ENCODE measurements at regions not wholly inside any gene's neighbourhood (a gene's known extent, or its start where the extent isn't known, plus 50 kb on each side); places are given as distances from the start of the nearest gene placed in this dataset.

GRCh38 chr12:91622981-91623380, 440.4 kb upstream of the DCN start:
- TF ChIP-seq CTCF (IDR thresholded peaks at IDR 0.05 in 8 of 11, conservative IDR thresholded peaks at IDR 0.05 in 3 of 11), result no peak
- TF ChIP-seq POLR2A (IDR thresholded peaks at IDR 0.05), result no peak
- TF ChIP-seq POLR2AphosphoS5 (IDR thresholded peaks at IDR 0.05), result no peak
